Natural killer cell (primary cell): ENCODE measurements at regions not wholly inside any gene's neighbourhood (a gene's known extent, or its start where the extent isn't known, plus 50 kb on each side); places are given as distances from the start of the nearest gene placed in this dataset.
A peak's percentile ranks its signal among the peaks of the same experiment; 100 is the strongest.

Experiments
- ATAC-seq, 3 donors: fragments of 150-1000 bp in 2 of 3; fragments of 200-7000 bp in 1 of 3; cut with Tn5 transposase; 1 replicate in 1 of 3; 2 replicates in 2 of 3; pipeline ENCODE4 v1.10.0; 2021; ENCODE audit warnings: mild to moderate bottlenecking in 2 of 3, moderate library complexity in 2 of 3
- DNase-seq, 2 donors: peaks; one replicate each; pipeline versions ENCODE4 v3.0.0 to v3.0.0-alpha.2; 2013 to 2021; ENCODE audit warnings: mixed read lengths in 1 of 2
- H3K27ac ChIP-seq: one replicate; pipeline ENCODE4 v1.5.1; 2013; ENCODE audit warnings: mild to moderate bottlenecking, low read length
- H3K27me3 ChIP-seq: one replicate; pipeline ENCODE4 v1.6.1; 2013; ENCODE audit warnings: low read length; ENCODE audit not compliant: control insufficient read depth, insufficient read depth
- H3K36me3 ChIP-seq: one replicate; pipeline ENCODE4 v1.6.1; 2013; ENCODE audit warnings: low read length; ENCODE audit not compliant: control insufficient read depth, insufficient read depth
- H3K4me1 ChIP-seq: one replicate; pipeline ENCODE4 v1.6.1; 2013; ENCODE audit warnings: low read length; ENCODE audit not compliant: control insufficient read depth, insufficient read depth
- H3K4me3 ChIP-seq: one replicate; pipeline ENCODE4 v1.5.1; 2013; ENCODE audit warnings: low read length
- H3K9me3 ChIP-seq: one replicate; pipeline ENCODE4 v1.6.1; 2013; ENCODE audit warnings: low read length; ENCODE audit not compliant: control insufficient read depth, insufficient read depth
- H3K27ac Mint-ChIP-seq, 2 donors: one replicate each; pipeline ENCODE4 v1.8.0; 2022; ENCODE audit warnings: mild to moderate bottlenecking in 2 of 2, mixed read lengths in 2 of 2, moderate library complexity in 1 of 2
- H3K27me3 Mint-ChIP-seq, 2 donors: one replicate each; pipeline ENCODE4 v1.8.0; 2022; ENCODE audit warnings: low read depth in 2 of 2, mixed read lengths in 2 of 2
- H3K36me3 Mint-ChIP-seq: one replicate; pipeline ENCODE4 v1.8.0; 2022; ENCODE audit warnings: mixed read lengths
- H3K4me1 Mint-ChIP-seq, 2 donors: one replicate each; pipeline ENCODE4 v1.8.0; 2022; ENCODE audit warnings: mixed read lengths in 2 of 2
- H3K4me3 Mint-ChIP-seq: one replicate; pipeline ENCODE4 v1.8.0; 2022; ENCODE audit warnings: mild to moderate bottlenecking, moderate library complexity, mixed read lengths
- H3K9me3 Mint-ChIP-seq, 2 donors: one replicate each; pipeline ENCODE4 v1.8.0; 2022; ENCODE audit warnings: mixed read lengths in 2 of 2
- WGBS: methylation state at CpG from one replicate; pipeline ENCODE4 v1.1.7; 2013; ENCODE audit warnings: missing lambda C conversion rate; ENCODE audit not compliant: insufficient coverage; 5-methylcytosine and 5-hydroxymethylcytosine counted together
- intact Hi-C: fragments of 100-400 bp; cut with micrococcal nuclease; formaldehyde crosslinking; loops from one replicate; pipeline ENCODE4 v1.14.2; 2022
- TF ChIP-seq, protein P1 (sequence below): fragments of 200-600 bp; IDR thresholded peaks from one replicate; pipeline ENCODE4 v1.8.0; 2022; ENCODE audit warnings: antibody characterized with exemption

DNA sequence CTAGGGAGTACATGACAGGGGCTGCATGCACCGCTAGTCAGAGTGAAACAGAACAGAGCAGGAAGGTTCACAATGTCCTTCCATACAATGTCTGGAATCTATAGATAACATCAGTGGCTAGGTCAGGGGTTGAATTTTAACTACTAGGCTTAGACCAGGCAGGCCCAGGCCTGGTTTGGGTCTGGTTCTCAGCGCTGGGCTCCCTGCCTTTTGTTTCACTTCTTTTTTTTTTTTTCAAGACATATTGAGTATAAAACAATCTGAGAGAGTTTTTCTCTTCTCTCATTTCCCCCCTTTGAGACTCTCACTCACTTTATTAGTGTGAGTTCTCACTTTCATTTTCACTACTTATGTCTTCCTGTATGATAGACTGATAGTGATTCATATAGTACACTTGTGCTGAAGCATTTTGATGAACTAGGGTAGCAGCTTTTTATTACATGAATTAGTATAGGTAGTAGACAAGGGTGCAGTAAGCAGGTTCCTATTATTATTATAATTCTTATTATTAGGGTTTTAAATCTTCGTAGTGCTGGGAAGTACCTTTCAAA is 120.0 kb upstream of the ZDHHC15 start:
- TF ChIP-seq, protein P1, sequence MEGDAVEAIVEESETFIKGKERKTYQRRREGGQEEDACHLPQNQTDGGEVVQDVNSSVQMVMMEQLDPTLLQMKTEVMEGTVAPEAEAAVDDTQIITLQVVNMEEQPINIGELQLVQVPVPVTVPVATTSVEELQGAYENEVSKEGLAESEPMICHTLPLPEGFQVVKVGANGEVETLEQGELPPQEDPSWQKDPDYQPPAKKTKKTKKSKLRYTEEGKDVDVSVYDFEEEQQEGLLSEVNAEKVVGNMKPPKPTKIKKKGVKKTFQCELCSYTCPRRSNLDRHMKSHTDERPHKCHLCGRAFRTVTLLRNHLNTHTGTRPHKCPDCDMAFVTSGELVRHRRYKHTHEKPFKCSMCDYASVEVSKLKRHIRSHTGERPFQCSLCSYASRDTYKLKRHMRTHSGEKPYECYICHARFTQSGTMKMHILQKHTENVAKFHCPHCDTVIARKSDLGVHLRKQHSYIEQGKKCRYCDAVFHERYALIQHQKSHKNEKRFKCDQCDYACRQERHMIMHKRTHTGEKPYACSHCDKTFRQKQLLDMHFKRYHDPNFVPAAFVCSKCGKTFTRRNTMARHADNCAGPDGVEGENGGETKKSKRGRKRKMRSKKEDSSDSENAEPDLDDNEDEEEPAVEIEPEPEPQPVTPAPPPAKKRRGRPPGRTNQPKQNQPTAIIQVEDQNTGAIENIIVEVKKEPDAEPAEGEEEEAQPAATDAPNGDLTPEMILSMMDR = no peak
- Mint-ChIP-seq H3K4me3 (no peak overlapping the region), H3K27ac (no peak overlapping the region), H3K36me3 (peaks cover 10% of the 10 kb centered on the region), H3K4me1 (no peaks in the 10 kb centered on the region), H3K9me3 (peaks cover 3 to 8% of the 10 kb centered on the region in 2 donors), H3K27me3 (no peaks in the 10 kb centered on the region)
- WGBS = 60% methylated on average over 1 of the region's 3 CpGs
- Histone ChIP-seq H3K4me3 (no peak overlapping the region), H3K27me3 (no peaks in the 10 kb centered on the region), H3K9me3 (no peaks in the 10 kb centered on the region), H3K27ac (no peak overlapping the region), H3K4me1 (no peaks in the 10 kb centered on the region), H3K36me3 (no peaks in the 10 kb centered on the region)
- DNase-seq (no peak), ATAC-seq (no peak)
- intact Hi-C loops = no loop called here

DNA sequence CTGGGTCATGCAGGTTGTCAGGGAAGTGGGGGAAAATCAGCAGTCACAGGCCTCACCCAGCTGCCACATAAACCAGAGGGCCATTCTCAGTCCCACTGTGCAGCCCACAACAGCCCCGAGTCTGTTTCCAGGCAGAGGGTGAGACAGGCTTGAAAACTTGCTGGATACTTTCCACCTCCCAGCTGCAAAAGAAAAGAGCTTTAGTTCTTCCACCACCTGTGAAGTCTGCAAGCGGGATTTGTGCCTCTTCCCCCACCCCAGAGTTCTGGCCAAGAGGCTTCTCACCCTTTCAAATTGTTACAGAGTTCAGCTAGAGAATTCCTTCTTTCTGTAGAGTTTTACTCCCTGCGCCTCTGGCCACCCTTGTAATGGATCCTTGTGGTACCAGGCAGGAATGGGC is 115.5 kb upstream of the ZDHHC15 start:
- Mint-ChIP-seq H3K27me3 (no peaks in the 10 kb centered on the region), H3K4me3 (no peak overlapping the region), H3K9me3 (peaks cover 2 to 8% of the 10 kb centered on the region in 2 donors), H3K4me1 (no peaks in the 10 kb centered on the region), H3K27ac (no peak overlapping the region), H3K36me3 (peaks cover 10% of the 10 kb centered on the region)
- Histone ChIP-seq H3K36me3 (no peaks in the 10 kb centered on the region), H3K9me3 (no peaks in the 10 kb centered on the region), H3K4me3 (no peak overlapping the region), H3K27ac (no peak overlapping the region), H3K27me3 (no peaks in the 10 kb centered on the region), H3K4me1 (no peaks in the 10 kb centered on the region)
- ATAC-seq = no peak
- 74% methylated on average over 2 of the region's 3 CpGs for WGBS
- intact Hi-C loops = no loop called here
- TF ChIP-seq, protein P1 = no peak
- no peak for DNase-seq

DNA sequence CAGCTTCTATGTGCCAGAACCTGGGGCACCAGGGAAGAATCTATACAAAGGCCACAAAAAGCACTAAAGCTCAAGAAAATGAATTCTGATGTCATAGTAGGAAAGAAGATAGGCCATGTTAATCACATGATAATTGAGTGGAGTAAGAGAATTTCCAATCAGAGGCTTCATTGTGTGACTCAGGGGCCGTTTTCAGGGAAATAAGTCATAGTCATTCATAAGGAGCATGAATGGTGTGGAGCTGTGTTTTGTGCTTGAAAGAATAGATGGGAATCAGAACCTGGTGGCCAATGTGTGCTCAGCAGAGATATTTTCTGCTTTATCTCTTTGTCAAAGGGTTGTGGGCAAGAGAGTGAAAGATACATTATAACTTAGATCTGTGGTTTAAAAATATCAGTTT is 102.4 kb upstream of the ZDHHC15 start:
- Mint-ChIP-seq H3K36me3 (no peaks in the 10 kb centered on the region), H3K9me3 (no peaks in the 10 kb centered on the region), H3K4me3 (no peak overlapping the region), H3K27me3 (no peaks in the 10 kb centered on the region), H3K4me1 (no peaks in the 10 kb centered on the region), H3K27ac (no peak overlapping the region)
- no peaks in the 10 kb centered on the region for H3K9me3 ChIP-seq
- no peak overlapping the region for H3K27ac ChIP-seq
- DNase-seq (no peak), ATAC-seq (no peak)
- H3K4me1 ChIP-seq = no peaks in the 10 kb centered on the region
- intact Hi-C loops = no loop called here
- no peaks in the 10 kb centered on the region for H3K27me3 ChIP-seq
- WGBS = 73% methylated on average over 1 of the region's 1 CpG
- no peak overlapping the region for H3K4me3 ChIP-seq
- no peaks in the 10 kb centered on the region for H3K36me3 ChIP-seq
- TF ChIP-seq, protein P1 = no peak

DNA sequence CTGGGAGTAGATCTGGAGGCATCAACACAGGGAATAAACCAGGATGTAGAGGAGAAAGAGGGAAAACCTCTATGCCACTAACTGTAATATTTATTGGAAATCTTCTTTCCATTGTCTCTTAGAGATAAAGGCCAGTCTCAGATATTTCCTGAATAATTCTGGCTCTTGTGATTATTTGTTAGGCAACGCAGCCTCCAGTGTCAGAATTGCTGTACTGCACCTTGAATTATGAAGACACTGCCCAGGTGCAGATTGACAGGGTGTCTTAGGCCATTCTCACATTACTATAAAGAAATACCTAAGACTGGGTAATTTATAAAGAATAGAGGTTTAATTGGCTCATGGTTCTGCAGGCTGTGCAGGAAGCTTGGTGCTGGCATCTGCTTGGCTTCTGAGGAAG is 100.7 kb upstream of the ZDHHC15 start:
- Histone ChIP-seq H3K9me3 (no peaks in the 10 kb centered on the region), H3K27ac (no peak overlapping the region), H3K4me3 (no peak overlapping the region), H3K4me1 (no peaks in the 10 kb centered on the region), H3K27me3 (no peaks in the 10 kb centered on the region), H3K36me3 (no peaks in the 10 kb centered on the region)
- H3K4me1 Mint-ChIP-seq = no peaks in the 10 kb centered on the region
- no peaks in the 10 kb centered on the region for H3K36me3 Mint-ChIP-seq
- H3K27me3 Mint-ChIP-seq = no peaks in the 10 kb centered on the region
- ATAC-seq (no peak), DNase-seq (peak in 1 of 2 donors; percentile 1)
- H3K9me3 Mint-ChIP-seq = peaks cover 0 to 4% of the 10 kb centered on the region in 2 donors
- TF ChIP-seq, protein P1 = no peak
- intact Hi-C loops = no loop called here
- no peak overlapping the region for H3K27ac Mint-ChIP-seq
- WGBS = 86% methylated on average over 1 of the region's 1 CpG
- H3K4me3 Mint-ChIP-seq = no peak overlapping the region
